ENCODE measurements at regions not wholly inside any gene's neighbourhood (a gene's known extent, or its start where the extent isn't known, plus 50 kb on each side); places are given as distances from the start of the nearest gene placed in this dataset.

GRCh38 chr13:66036636-66037035, 1193.5 kb downstream of the PCDH9 start:
- Mint-ChIP-seq H3K27me3 (no peaks in the 10 kb centered on the region), H3K9me3 (ENCODE audit: low read depth) (no peaks in the 10 kb centered on the region), H3K4me3 (ENCODE audit: low read depth) (no peak overlapping the region), H3K27ac (no peak overlapping the region), H3K36me3 (ENCODE audit: insufficient read depth) (no peaks in the 10 kb centered on the region), H3K4me1 (ENCODE audit: low read depth) (peaks cover 4% of the 10 kb centered on the region)
- no peak for TF ChIP-seq CTCF (IDR thresholded peaks at IDR 0.05; ENCODE audit: unreplicated experiment)
- DNase-seq (ENCODE audit: low spot score, unreplicated experiment) = no peak

GRCh38 chr13:66036024-66036614, 1194.0 kb downstream of the PCDH9 start:
- H3K27me3 Mint-ChIP-seq = no peaks in the 10 kb centered on the region
- no peaks in the 10 kb centered on the region for H3K9me3 Mint-ChIP-seq (ENCODE audit: low read depth)
- no peak for DNase-seq (ENCODE audit: low spot score, unreplicated experiment)
- H3K27ac Mint-ChIP-seq = no peak overlapping the region
- H3K4me1 Mint-ChIP-seq (ENCODE audit: low read depth) = peaks cover 4% of the 10 kb centered on the region
- H3K4me3 Mint-ChIP-seq (ENCODE audit: low read depth) = no peak overlapping the region
- H3K36me3 Mint-ChIP-seq (ENCODE audit: insufficient read depth) = no peaks in the 10 kb centered on the region
- TF ChIP-seq CTCF (IDR thresholded peaks at IDR 0.05; ENCODE audit: unreplicated experiment) = no peak

- H3K9me3 Mint-ChIP-seq (ENCODE audit: low read depth) = no peaks in the 10 kb centered on the region
- H3K4me1 Mint-ChIP-seq (ENCODE audit: low read depth) = peaks cover 2% of the 10 kb centered on the region
- no peak overlapping the region for H3K4me3 Mint-ChIP-seq (ENCODE audit: low read depth)
- no peaks in the 10 kb centered on the region for H3K27me3 Mint-ChIP-seq
- DNase-seq (ENCODE audit: low spot score, unreplicated experiment) = no peak
- H3K36me3 Mint-ChIP-seq (ENCODE audit: insufficient read depth) = no peaks in the 10 kb centered on the region
- TF ChIP-seq CTCF (IDR thresholded peaks at IDR 0.05; ENCODE audit: unreplicated experiment) = no peak
- H3K27ac Mint-ChIP-seq = no peak overlapping the region
These were observed 1196.2 kb downstream of the PCDH9 start for GRCh38 chr13:66033924-66034323.

GRCh38 chr13:66021846-66022245, 1208.3 kb downstream of the PCDH9 start:
- no peak overlapping the region for H3K4me3 Mint-ChIP-seq (ENCODE audit: low read depth)
- peaks cover 3% of the 10 kb centered on the region for H3K9me3 Mint-ChIP-seq (ENCODE audit: low read depth)
- H3K27me3 Mint-ChIP-seq = no peaks in the 10 kb centered on the region
- H3K36me3 Mint-ChIP-seq (ENCODE audit: insufficient read depth) = no peaks in the 10 kb centered on the region
- no peak for DNase-seq (ENCODE audit: low spot score, unreplicated experiment)
- no peak for TF ChIP-seq CTCF (IDR thresholded peaks at IDR 0.05; ENCODE audit: unreplicated experiment)
- no peaks in the 10 kb centered on the region for H3K4me1 Mint-ChIP-seq (ENCODE audit: low read depth)
- H3K27ac Mint-ChIP-seq = no peak overlapping the region

- no peak for DNase-seq (ENCODE audit: low spot score, unreplicated experiment)
- no peaks in the 10 kb centered on the region for H3K36me3 Mint-ChIP-seq (ENCODE audit: insufficient read depth)
- H3K27me3 Mint-ChIP-seq = no peaks in the 10 kb centered on the region
- no peak for TF ChIP-seq CTCF (IDR thresholded peaks at IDR 0.05; ENCODE audit: unreplicated experiment)
- H3K4me1 Mint-ChIP-seq (ENCODE audit: low read depth) = no peaks in the 10 kb centered on the region
- H3K4me3 Mint-ChIP-seq (ENCODE audit: low read depth) = no peak overlapping the region
- H3K27ac Mint-ChIP-seq = no peak overlapping the region
- peaks cover 10% of the 10 kb centered on the region for H3K9me3 Mint-ChIP-seq (ENCODE audit: low read depth)
These were observed 1215.4 kb downstream of the PCDH9 start for GRCh38 chr13:66014771-66015170.
